Ovary (tissue), 3 donors: ENCODE measurements at regions not wholly inside any gene's neighbourhood (a gene's known extent, or its start where the extent isn't known, plus 50 kb on each side); places are given as distances from the start of the nearest gene placed in this dataset.

ENCODE experiments used
- CTCF ChIP-seq, 3 donors: fragments of 450-650 bp in 2 of 3; fragments of 200-600 bp in 1 of 3; IDR thresholded peaks; one replicate each; pipeline versions ENCODE4 v1.5.1 to v1.8.0; 2016 to 2022; ENCODE audit warnings: antibody characterized with exemption in 3 of 3, mild to moderate bottlenecking in 1 of 3
- EP300 ChIP-seq: sonication (generic); formaldehyde crosslinking; IDR thresholded peaks from one replicate; pipeline ENCODE4 v1.6.1; 2017; ENCODE audit warnings: antibody characterized with exemption
- POLR2A ChIP-seq: fragments of 450-650 bp; IDR thresholded peaks from one replicate; pipeline ENCODE4 v1.6.1; 2017; ENCODE audit warnings: antibody characterized with exemption, mild to moderate bottlenecking, moderate library complexity
- donor health status: DM: no; HTN: no; CAD: no.

GRCh38 chr14:101473795-101474562, 87.3 kb upstream of the DIO3 start:
- TF ChIP-seq CTCF (IDR thresholded peaks at IDR 0.05): no peak
- no peak for TF ChIP-seq POLR2A
- no peak for TF ChIP-seq EP300
